ENCODE measurements at regions not wholly inside any gene's neighbourhood (a gene's known extent, or its start where the extent isn't known, plus 50 kb on each side); places are given as distances from the start of the nearest gene placed in this dataset.

DNA sequence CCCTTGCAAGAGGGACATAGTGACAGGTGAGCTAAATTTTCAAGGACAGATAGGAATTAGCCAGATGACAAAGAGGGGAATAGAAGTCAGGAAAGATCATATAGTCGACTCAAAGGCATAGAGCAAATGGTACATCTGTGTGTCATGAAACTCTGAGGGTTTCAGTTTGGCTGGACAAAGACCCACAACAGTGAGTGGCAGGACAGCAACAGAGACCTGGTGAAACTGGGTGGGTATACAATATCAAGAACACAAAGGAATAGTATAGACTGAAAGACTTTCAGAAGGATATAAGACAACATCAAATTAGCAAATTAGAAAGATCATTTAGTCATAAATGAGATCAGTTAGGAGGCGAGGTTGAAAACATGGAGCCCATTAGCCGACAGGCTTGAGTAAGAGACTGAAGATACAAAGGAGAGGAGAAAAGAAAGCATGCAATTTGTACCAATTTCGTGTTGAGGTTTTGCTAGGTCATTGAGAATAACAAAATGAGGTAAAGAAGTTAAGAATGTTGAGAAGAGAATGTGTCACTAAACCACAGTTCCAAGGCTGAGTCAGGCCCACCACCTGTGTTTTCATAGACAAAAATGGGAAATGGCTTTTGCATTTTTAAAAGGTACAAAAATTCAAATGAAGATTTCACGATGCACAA lies 213.8 kb downstream of the HHIPL2 start:
- DNase-seq (ENCODE audit: extremely low read depth, insufficient read length), result no peak
- no peak overlapping the region for H3K4me3 ChIP-seq (replicated peaks; ENCODE audit: low read depth, low read length)
- H3K36me3 ChIP-seq (ENCODE audit: control insufficient read depth, insufficient read depth, low read length), result no peaks in the 10 kb centered on the region
- no peaks in the 10 kb centered on the region for H3K27me3 ChIP-seq (replicated peaks; ENCODE audit: control insufficient read depth, insufficient read depth, low read length)
- TF ChIP-seq, protein P1, sequence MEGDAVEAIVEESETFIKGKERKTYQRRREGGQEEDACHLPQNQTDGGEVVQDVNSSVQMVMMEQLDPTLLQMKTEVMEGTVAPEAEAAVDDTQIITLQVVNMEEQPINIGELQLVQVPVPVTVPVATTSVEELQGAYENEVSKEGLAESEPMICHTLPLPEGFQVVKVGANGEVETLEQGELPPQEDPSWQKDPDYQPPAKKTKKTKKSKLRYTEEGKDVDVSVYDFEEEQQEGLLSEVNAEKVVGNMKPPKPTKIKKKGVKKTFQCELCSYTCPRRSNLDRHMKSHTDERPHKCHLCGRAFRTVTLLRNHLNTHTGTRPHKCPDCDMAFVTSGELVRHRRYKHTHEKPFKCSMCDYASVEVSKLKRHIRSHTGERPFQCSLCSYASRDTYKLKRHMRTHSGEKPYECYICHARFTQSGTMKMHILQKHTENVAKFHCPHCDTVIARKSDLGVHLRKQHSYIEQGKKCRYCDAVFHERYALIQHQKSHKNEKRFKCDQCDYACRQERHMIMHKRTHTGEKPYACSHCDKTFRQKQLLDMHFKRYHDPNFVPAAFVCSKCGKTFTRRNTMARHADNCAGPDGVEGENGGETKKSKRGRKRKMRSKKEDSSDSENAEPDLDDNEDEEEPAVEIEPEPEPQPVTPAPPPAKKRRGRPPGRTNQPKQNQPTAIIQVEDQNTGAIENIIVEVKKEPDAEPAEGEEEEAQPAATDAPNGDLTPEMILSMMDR (IDR thresholded peaks at IDR 0.05; ENCODE audit: insufficient read depth, low read length, poor library complexity, severe bottlenecking), result no peak

- Histone ChIP-seq H3K4me3 (replicated peaks; ENCODE audit: low read depth, low read length) (no peak overlapping the region), H3K36me3 (ENCODE audit: control insufficient read depth, insufficient read depth, low read length) (no peaks in the 10 kb centered on the region), H3K27me3 (replicated peaks; ENCODE audit: control insufficient read depth, insufficient read depth, low read length) (no peaks in the 10 kb centered on the region)
- DNase-seq (ENCODE audit: extremely low read depth, insufficient read length), result no peak
- TF ChIP-seq, protein P1 (IDR thresholded peaks at IDR 0.05; ENCODE audit: insufficient read depth, low read length, poor library complexity, severe bottlenecking), result no peak
These were observed 216.1 kb downstream of the HHIPL2 start for GRCh38 chr1:222331765-222332164.

DNA sequence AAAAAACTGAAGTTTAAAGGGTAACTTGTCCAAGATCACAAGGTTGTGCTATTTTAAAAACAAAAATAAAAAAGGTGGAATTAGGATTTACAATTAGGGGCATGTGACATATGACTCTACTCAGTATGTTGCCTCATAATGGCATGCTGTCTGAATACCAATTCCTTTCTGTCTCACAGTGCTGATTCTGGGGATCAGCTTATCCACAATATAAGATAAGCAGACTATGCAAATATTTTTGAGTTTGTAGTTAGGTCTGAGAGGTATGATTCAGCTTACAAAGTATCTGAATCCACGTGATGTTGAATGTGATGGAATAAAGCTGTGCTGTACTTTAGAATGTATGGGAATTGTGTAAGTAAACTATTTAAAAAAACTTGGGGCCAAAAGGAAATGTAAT lies 216.6 kb downstream of the HHIPL2 start:
- TF ChIP-seq, protein P1 (IDR thresholded peaks at IDR 0.05; ENCODE audit: insufficient read depth, low read length, poor library complexity, severe bottlenecking), result no peak
- DNase-seq (ENCODE audit: extremely low read depth, insufficient read length), result no peak

GRCh38 chr1:222329493-222330045 lies 218.3 kb downstream of the HHIPL2 start:
- no peak overlapping the region for H3K4me3 ChIP-seq (replicated peaks; ENCODE audit: low read depth, low read length)
- TF ChIP-seq, protein P1 (IDR thresholded peaks at IDR 0.05; ENCODE audit: insufficient read depth, low read length, poor library complexity, severe bottlenecking), result no peak
- no peaks in the 10 kb centered on the region for H3K27me3 ChIP-seq (replicated peaks; ENCODE audit: control insufficient read depth, insufficient read depth, low read length)
- no peak for DNase-seq (ENCODE audit: extremely low read depth, insufficient read length)
- H3K36me3 ChIP-seq (ENCODE audit: control insufficient read depth, insufficient read depth, low read length), result no peaks in the 10 kb centered on the region

More for the DNA sequence above, 216.6 kb downstream of the HHIPL2 start:
- H3K36me3 ChIP-seq (ENCODE audit: control insufficient read depth, insufficient read depth, low read length), result no peaks in the 10 kb centered on the region
- no peaks in the 10 kb centered on the region for H3K27me3 ChIP-seq (replicated peaks; ENCODE audit: control insufficient read depth, insufficient read depth, low read length)
- no peak overlapping the region for H3K4me3 ChIP-seq (replicated peaks; ENCODE audit: low read depth, low read length)

GRCh38 chr1:222326710-222327036 lies 221.2 kb downstream of the HHIPL2 start:
- Histone ChIP-seq H3K36me3 (ENCODE audit: control insufficient read depth, insufficient read depth, low read length) (no peaks in the 10 kb centered on the region), H3K4me3 (replicated peaks; ENCODE audit: low read depth, low read length) (no peak overlapping the region), H3K27me3 (replicated peaks; ENCODE audit: control insufficient read depth, insufficient read depth, low read length) (no peaks in the 10 kb centered on the region)
- DNase-seq (ENCODE audit: extremely low read depth, insufficient read length), result no peak
- TF ChIP-seq, protein P1 (IDR thresholded peaks at IDR 0.05; ENCODE audit: insufficient read depth, low read length, poor library complexity, severe bottlenecking), result no peak

All from GM06990 (cell line).